Gastrocnemius medialis (tissue), 4 donors: ENCODE measurements at regions not wholly inside any gene's neighbourhood (a gene's known extent, or its start where the extent isn't known, plus 50 kb on each side); places are given as distances from the start of the nearest gene placed in this dataset.
"Not testable (repeated sequence)": the region's sequence is repeated elsewhere in the genome, so short reads cannot be mapped to it uniquely, and the experiment has no call there.

Experiments
- ATAC-seq, 2 donors: fragments of 150-250 bp; one replicate each; pipeline ENCODE4 v1.9.1; 2016
- DNase-seq, 2 donors: peaks; one replicate each; pipeline ENCODE4 v3.0.0-alpha.2; 2019
- H3K27ac ChIP-seq, 4 donors: fragments of 200-600 bp; sonication (generic); 1 replicate in 1 of 4; 2 replicates in 3 of 4; pipeline ENCODE4 v1.5.1; 2016 to 2018; ENCODE audit warnings: mild to moderate bottlenecking in 2 of 4, moderate library complexity in 1 of 4
- H3K27me3 ChIP-seq, 3 donors: fragments of 200-600 bp; sonication (generic) in 2 of 3; 1 replicate in 1 of 3; 2 replicates in 2 of 3; pipeline versions ENCODE4 v1.5.1 to v1.6.0; 2016 to 2019; ENCODE audit warnings: mild to moderate bottlenecking in 1 of 3, moderate library complexity in 1 of 3
- H3K36me3 ChIP-seq, 2 donors: fragments of 200-600 bp; sonication (generic) in 1 of 2; one replicate each; pipeline ENCODE4 v1.5.1; 2017 to 2018
- H3K4me1 ChIP-seq, 2 donors: fragments of 200-600 bp; sonication (generic) in 1 of 2; one replicate each; pipeline ENCODE4 v1.5.1; 2016 to 2017; ENCODE audit warnings: mild to moderate bottlenecking in 2 of 2
- H3K4me3 ChIP-seq, 4 donors: fragments of 200-600 bp; sonication (generic) in 3 of 4; 1 replicate in 1 of 4; 2 replicates in 3 of 4; pipeline ENCODE4 v1.5.1; 2016 to 2019; ENCODE audit warnings: mild to moderate bottlenecking in 2 of 4
- H3K9me3 ChIP-seq, 3 donors: fragments of 200-600 bp; sonication (generic) in 2 of 3; 1 replicate in 1 of 3; 2 replicates in 2 of 3; pipeline ENCODE4 v1.5.1; 2016 to 2019
- POLR2A ChIP-seq, 2 donors: fragments of 450-650 bp; IDR thresholded peaks; one replicate each; pipeline ENCODE4 v1.6.1; 2017; ENCODE audit warnings: antibody characterized with exemption in 2 of 2, mild to moderate bottlenecking in 2 of 2, moderate library complexity in 2 of 2
- in situ Hi-C, 4 donors: fragments of 200-750 bp; cut with MboI; loops; one replicate each; pipeline versions ENCODE4 v1.15.0 to v1.8.0; 2017; ENCODE audit warnings: low sequenced_read_pairs in 4 of 4
- intact Hi-C: fragments of 100-400 bp; cut with DNase I; formaldehyde crosslinking; loops from one replicate; pipeline ENCODE4 v1.15.1; 2023; ENCODE audit warnings: low total_unique reads
- TF ChIP-seq, protein P1 (sequence below), 5 experiments: fragments of 450-650 bp in 3 of 5; fragments of 200-600 bp in 2 of 5; sonication (generic) in 2 of 5; IDR thresholded peaks in 4 of 5; conservative IDR thresholded peaks in 1 of 5; 1 replicate in 4 of 5; 2 replicates in 1 of 5; pipeline ENCODE4 v1.5.1; 2016 to 2019; ENCODE audit warnings: antibody characterized with exemption in 5 of 5, mild to moderate bottlenecking in 3 of 5, moderate library complexity in 3 of 5

DNA sequence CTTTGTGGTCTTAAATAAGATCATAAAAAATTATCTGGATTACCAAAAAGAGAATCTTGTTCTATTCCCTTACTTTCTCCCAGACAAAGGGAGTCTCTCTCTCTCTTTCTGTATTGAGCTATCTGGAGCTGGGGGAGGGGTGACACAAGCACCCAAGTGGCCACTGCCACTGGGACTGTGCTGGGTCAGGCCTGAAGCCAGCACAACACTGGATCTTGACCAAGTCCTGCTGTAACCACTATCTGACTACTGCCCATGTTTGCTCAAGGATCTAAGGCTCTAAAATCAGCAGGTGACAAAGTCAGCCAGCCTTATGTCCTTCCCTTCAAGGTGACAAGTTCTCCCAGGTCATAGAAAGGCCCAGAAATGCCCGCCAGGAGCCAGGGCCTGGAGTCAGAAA is 75.0 kb upstream of the SPATA16 start:
- Histone ChIP-seq H3K4me1 (no peaks in the 10 kb centered on the region), H3K36me3 (no peaks in the 10 kb centered on the region), H3K27ac (no peak overlapping the region), H3K27me3 (no peaks in the 10 kb centered on the region), H3K9me3 (no peaks in the 10 kb centered on the region), H3K4me3 (no peak overlapping the region)
- no peak for DNase-seq
- in situ Hi-C loops (no loop called here), intact Hi-C loops (no loop called here)
- TF ChIP-seq, protein P1, sequence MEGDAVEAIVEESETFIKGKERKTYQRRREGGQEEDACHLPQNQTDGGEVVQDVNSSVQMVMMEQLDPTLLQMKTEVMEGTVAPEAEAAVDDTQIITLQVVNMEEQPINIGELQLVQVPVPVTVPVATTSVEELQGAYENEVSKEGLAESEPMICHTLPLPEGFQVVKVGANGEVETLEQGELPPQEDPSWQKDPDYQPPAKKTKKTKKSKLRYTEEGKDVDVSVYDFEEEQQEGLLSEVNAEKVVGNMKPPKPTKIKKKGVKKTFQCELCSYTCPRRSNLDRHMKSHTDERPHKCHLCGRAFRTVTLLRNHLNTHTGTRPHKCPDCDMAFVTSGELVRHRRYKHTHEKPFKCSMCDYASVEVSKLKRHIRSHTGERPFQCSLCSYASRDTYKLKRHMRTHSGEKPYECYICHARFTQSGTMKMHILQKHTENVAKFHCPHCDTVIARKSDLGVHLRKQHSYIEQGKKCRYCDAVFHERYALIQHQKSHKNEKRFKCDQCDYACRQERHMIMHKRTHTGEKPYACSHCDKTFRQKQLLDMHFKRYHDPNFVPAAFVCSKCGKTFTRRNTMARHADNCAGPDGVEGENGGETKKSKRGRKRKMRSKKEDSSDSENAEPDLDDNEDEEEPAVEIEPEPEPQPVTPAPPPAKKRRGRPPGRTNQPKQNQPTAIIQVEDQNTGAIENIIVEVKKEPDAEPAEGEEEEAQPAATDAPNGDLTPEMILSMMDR (IDR thresholded peaks at IDR 0.05 in 4 of 5, conservative IDR thresholded peaks at IDR 0.05 in 1 of 5) = no peak
- TF ChIP-seq POLR2A (IDR thresholded peaks at IDR 0.05) = no peak
- no peak for ATAC-seq

- in situ Hi-C loops (no loop called here), intact Hi-C loops (no loop called here)
- no peak for DNase-seq
These were observed 73.5 kb upstream of the SPATA16 start for GRCh38 chr3:173214576-173214975.

GRCh38 chr3:173199568-173199967 is 58.5 kb upstream of the SPATA16 start:
- in situ Hi-C loops (no loop called here), intact Hi-C loops (no loop called here)
- Histone ChIP-seq H3K36me3 (no peaks in the 10 kb centered on the region), H3K4me1 (no peaks in the 10 kb centered on the region), H3K9me3 (no peaks in the 10 kb centered on the region), H3K27me3 (no peaks in the 10 kb centered on the region), H3K27ac (no peak overlapping the region), H3K4me3 (no peak overlapping the region)
- TF ChIP-seq, protein P1 (IDR thresholded peaks at IDR 0.05 in 4 of 5, conservative IDR thresholded peaks at IDR 0.05 in 1 of 5) = no peak
- TF ChIP-seq POLR2A (IDR thresholded peaks at IDR 0.05) = no peak
- ATAC-seq (no peak), DNase-seq (no peak)

More at GRCh38 chr3:173214576-173214975, 73.5 kb upstream of the SPATA16 start:
- ATAC-seq = no peak
- TF ChIP-seq POLR2A (IDR thresholded peaks at IDR 0.05) = no peak
- TF ChIP-seq, protein P1 (IDR thresholded peaks at IDR 0.05 in 4 of 5, conservative IDR thresholded peaks at IDR 0.05 in 1 of 5) = no peak
- no peaks in the 10 kb centered on the region for H3K27me3 ChIP-seq
- H3K4me1 ChIP-seq = no peaks in the 10 kb centered on the region
- no peak overlapping the region for H3K4me3 ChIP-seq
- no peaks in the 10 kb centered on the region for H3K9me3 ChIP-seq
- no peaks in the 10 kb centered on the region for H3K36me3 ChIP-seq
- H3K27ac ChIP-seq = no peak overlapping the region

DNA sequence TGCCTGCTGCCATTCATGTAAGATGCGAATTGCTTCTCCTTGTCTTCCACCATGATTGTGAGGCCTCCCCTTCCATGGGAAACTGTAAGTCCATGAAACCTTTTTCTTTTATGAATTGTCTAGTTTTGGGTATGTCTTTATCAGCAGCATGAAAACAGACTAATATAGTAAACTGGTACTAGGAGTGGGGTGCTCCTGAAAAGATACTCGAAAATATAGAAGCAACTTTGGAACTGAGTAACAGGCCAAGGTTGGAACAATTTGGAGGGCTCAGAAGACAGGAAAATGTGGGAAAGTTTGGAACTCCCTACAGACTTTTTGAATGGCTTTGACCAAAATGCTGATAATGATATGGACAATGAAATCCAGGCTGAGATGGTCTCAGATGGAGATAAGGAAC is 53.8 kb upstream of the SPATA16 start:
- H3K9me3 ChIP-seq, in situ Hi-C loops, DNase-seq: not testable (repeated sequence)

DNA sequence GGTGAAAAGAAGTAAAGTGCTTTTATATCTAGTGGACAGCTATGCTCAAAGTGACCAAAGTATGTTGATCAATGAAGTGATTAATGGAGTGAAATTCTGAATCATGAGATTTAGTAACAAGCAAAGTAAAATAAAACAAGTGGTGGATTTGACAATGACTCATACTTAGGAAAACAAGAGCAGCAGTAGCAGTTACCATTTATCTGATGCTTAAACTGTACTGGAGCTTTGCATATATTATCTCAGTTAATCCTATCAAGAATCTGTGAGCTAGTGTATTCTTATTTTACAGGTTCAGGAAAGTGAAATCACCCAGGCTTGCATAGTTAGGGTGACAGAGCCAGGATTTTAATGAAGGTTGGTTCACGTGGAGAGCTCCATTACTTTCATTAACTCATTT is 50.6 kb upstream of the SPATA16 start:
- no peaks in the 10 kb centered on the region for H3K27me3 ChIP-seq
- DNase-seq (no peak), ATAC-seq (no peak)
- TF ChIP-seq, protein P1 (IDR thresholded peaks at IDR 0.05 in 4 of 5, conservative IDR thresholded peaks at IDR 0.05 in 1 of 5) = no peak
- no peak for TF ChIP-seq POLR2A (IDR thresholded peaks at IDR 0.05)
- in situ Hi-C loops (no loop called here), intact Hi-C loops (no loop called here)
- no peak overlapping the region for H3K4me3 ChIP-seq
- no peaks in the 10 kb centered on the region for H3K4me1 ChIP-seq
- H3K27ac ChIP-seq = no peak overlapping the region
- H3K9me3 ChIP-seq = no peaks in the 10 kb centered on the region
- no peaks in the 10 kb centered on the region for H3K36me3 ChIP-seq

More for the DNA sequence above, 53.8 kb upstream of the SPATA16 start:
- H3K27ac ChIP-seq, H3K27me3 ChIP-seq, intact Hi-C loops, H3K4me1 ChIP-seq, H3K36me3 ChIP-seq, H3K4me3 ChIP-seq, ATAC-seq: not testable (repeated sequence)
